HCT116 (cell line): ENCODE measurements at regions not wholly inside any gene's neighbourhood (a gene's known extent, or its start where the extent isn't known, plus 50 kb on each side); places are given as distances from the start of the nearest gene placed in this dataset.

Experiments
- CTCF ChIP-seq, 3 experiments: fragments of 200-600 bp in 1 of 3; sonication (generic) in 1 of 3; IDR thresholded peaks in 2 of 3; conservative IDR thresholded peaks in 1 of 3; 2 replicates each; pipeline ENCODE4 v1.5.1; 2012 to 2017; ENCODE audit warnings: low read depth in 2 of 3, low read length in 2 of 3, antibody characterized with exemption in 1 of 3, borderline replicate concordance in 1 of 3, control low read depth in 1 of 3, mild to moderate bottlenecking in 1 of 3, mixed read lengths in 1 of 3, mixed run types in 1 of 3, moderate library complexity in 1 of 3; ENCODE audit not compliant: insufficient read depth in 1 of 3
- POLR2A ChIP-seq: IDR thresholded peaks from 2 replicates; pipeline ENCODE4 v1.7.0; 2011; ENCODE audit warnings: borderline replicate concordance; ENCODE audit not compliant: insufficient read depth, insufficient read length; ENCODE audit errors: extremely low read depth
- RAD21 ChIP-seq: IDR thresholded peaks from 2 replicates; pipeline ENCODE4 v1.6.1; 2012; ENCODE audit warnings: low read depth, mild to moderate bottlenecking
- TF ChIP-seq, protein P1 (sequence below): IDR thresholded peaks from 2 replicates; pipeline ENCODE4 v1.6.1; 2011; ENCODE audit warnings: mild to moderate bottlenecking, low read length, moderate library complexity; ENCODE audit not compliant: insufficient replicate concordance; ENCODE audit errors: extremely low read depth
- TF ChIP-seq, protein P2 (sequence below): IDR thresholded peaks from 2 replicates; pipeline ENCODE4 v1.6.1; 2012; ENCODE audit warnings: low read depth

GRCh38 chr3:80556763-80557162 lies 789.0 kb upstream of the ROBO1 start:
- TF ChIP-seq, protein P1, sequence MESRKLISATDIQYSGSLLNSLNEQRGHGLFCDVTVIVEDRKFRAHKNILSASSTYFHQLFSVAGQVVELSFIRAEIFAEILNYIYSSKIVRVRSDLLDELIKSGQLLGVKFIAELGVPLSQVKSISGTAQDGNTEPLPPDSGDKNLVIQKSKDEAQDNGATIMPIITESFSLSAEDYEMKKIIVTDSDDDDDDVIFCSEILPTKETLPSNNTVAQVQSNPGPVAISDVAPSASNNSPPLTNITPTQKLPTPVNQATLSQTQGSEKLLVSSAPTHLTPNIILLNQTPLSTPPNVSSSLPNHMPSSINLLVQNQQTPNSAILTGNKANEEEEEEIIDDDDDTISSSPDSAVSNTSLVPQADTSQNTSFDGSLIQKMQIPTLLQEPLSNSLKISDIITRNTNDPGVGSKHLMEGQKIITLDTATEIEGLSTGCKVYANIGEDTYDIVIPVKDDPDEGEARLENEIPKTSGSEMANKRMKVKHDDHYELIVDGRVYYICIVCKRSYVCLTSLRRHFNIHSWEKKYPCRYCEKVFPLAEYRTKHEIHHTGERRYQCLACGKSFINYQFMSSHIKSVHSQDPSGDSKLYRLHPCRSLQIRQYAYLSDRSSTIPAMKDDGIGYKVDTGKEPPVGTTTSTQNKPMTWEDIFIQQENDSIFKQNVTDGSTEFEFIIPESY, result no peak
- TF ChIP-seq RAD21 (no peak), CTCF (IDR thresholded peaks at IDR 0.05 in 2 of 3, conservative IDR thresholded peaks at IDR 0.05 in 1 of 3; ENCODE audit: borderline replicate concordance in 1 of 3, insufficient read depth in 1 of 3, low read depth in 2 of 3, low read length in 2 of 3) (no peak), POLR2A (no peak)
- TF ChIP-seq, protein P2, sequence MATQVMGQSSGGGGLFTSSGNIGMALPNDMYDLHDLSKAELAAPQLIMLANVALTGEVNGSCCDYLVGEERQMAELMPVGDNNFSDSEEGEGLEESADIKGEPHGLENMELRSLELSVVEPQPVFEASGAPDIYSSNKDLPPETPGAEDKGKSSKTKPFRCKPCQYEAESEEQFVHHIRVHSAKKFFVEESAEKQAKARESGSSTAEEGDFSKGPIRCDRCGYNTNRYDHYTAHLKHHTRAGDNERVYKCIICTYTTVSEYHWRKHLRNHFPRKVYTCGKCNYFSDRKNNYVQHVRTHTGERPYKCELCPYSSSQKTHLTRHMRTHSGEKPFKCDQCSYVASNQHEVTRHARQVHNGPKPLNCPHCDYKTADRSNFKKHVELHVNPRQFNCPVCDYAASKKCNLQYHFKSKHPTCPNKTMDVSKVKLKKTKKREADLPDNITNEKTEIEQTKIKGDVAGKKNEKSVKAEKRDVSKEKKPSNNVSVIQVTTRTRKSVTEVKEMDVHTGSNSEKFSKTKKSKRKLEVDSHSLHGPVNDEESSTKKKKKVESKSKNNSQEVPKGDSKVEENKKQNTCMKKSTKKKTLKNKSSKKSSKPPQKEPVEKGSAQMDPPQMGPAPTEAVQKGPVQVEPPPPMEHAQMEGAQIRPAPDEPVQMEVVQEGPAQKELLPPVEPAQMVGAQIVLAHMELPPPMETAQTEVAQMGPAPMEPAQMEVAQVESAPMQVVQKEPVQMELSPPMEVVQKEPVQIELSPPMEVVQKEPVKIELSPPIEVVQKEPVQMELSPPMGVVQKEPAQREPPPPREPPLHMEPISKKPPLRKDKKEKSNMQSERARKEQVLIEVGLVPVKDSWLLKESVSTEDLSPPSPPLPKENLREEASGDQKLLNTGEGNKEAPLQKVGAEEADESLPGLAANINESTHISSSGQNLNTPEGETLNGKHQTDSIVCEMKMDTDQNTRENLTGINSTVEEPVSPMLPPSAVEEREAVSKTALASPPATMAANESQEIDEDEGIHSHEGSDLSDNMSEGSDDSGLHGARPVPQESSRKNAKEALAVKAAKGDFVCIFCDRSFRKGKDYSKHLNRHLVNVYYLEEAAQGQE, result no peak
